K562 (cell line): ENCODE measurements at regions not wholly inside any gene's neighbourhood (a gene's known extent, or its start where the extent isn't known, plus 50 kb on each side); places are given as distances from the start of the nearest gene placed in this dataset.

ENCODE experiments used
- ARID3B ChIP-seq: fragments of 250-450 bp; sonication (Bioruptor Pico); IDR thresholded peaks from 2 replicates; pipeline ENCODE4 v1.4.0; 2020; ENCODE audit warnings: borderline replicate concordance
- CBX3 ChIP-seq, 2 experiments: IDR thresholded peaks; 1 replicate in 1 of 2; 2 replicates in 1 of 2; pipeline ENCODE4 v1.6.1; 2012; ENCODE audit warnings: inconsistent platforms in 2 of 2, low read length in 2 of 2, borderline replicate concordance in 1 of 2, control low read depth in 1 of 2
- CTCF ChIP-seq, 3 experiments: IDR thresholded peaks in 2 of 3; conservative IDR thresholded peaks in 1 of 3; 2 replicates each; pipeline ENCODE4 v1.5.1; 2011 to 2012; ENCODE audit warnings: low read length in 3 of 3, mild to moderate bottlenecking in 3 of 3, control low read depth in 2 of 3, improper control_type of control experiment in 1 of 3, inconsistent platforms in 1 of 3, low read depth in 1 of 3, mixed read lengths in 1 of 3, moderate library complexity in 1 of 3; ENCODE audit not compliant: insufficient read depth in 2 of 3
- SIRT6 ChIP-seq: IDR thresholded peaks from one replicate; pipeline ENCODE4 v1.6.1; 2012; ENCODE audit warnings: low read depth, mild to moderate bottlenecking, control low read depth, inconsistent platforms, low read length, moderate library complexity
- USF2 ChIP-seq: sonication (generic); formaldehyde crosslinking; IDR thresholded peaks from 2 replicates; pipeline ENCODE4 v1.5.0; 2020; ENCODE audit warnings: missing genetic modification reagents
- ZBTB40 ChIP-seq, 2 experiments: fragments of 450-650 bp in 1 of 2; sonication (generic) in 1 of 2; formaldehyde crosslinking in 1 of 2; IDR thresholded peaks; 2 replicates each; pipeline versions ENCODE4 v1.7.1 to v1.9.0; 2016 to 2022; ENCODE audit warnings: inconsistent platforms in 1 of 2, mild to moderate bottlenecking in 1 of 2, missing genetic modification reagents in 1 of 2
- ZFX ChIP-seq: sonication (generic); formaldehyde crosslinking; IDR thresholded peaks from 2 replicates; pipeline ENCODE4 v1.8.0; 2022; ENCODE audit warnings: mild to moderate bottlenecking, missing genetic modification reagents, moderate library complexity
- TF ChIP-seq, protein P1 (sequence below): fragments of 450-650 bp; IDR thresholded peaks from 2 replicates; pipeline ENCODE4 v1.6.1; 2016; ENCODE audit warnings: borderline replicate concordance

DNA sequence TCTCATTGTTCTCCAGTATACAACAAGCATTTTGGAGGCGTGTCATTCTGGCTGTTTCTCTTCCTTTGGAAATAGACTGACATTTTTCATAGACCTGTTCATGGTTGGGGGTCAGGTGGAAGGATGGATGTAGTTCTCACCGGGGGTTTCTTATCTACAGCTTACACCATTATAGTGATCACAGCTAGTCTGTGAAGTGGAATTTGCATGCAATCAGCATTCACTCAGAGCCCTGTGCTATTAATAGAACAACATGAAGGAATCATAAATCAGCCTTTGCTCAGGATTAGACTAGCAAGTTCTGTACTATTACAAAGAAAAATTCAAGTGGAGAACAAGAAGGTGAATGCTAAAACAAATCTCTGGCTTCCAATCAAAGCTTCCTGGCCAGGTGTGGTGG, 132.6 kb upstream of the PUDP start:
- TF ChIP-seq ARID3B (CRISPR knock-in tag): no peak
- no peak for TF ChIP-seq CTCF (IDR thresholded peaks at IDR 0.05 in 2 of 3, conservative IDR thresholded peaks at IDR 0.05 in 1 of 3; ENCODE audit: insufficient read depth in 2 of 3, low read depth in 1 of 3, low read length in 3 of 3)
- TF ChIP-seq CBX3 (IDR thresholded peaks at IDR 0.05; ENCODE audit: borderline replicate concordance in 1 of 2, low read length in 2 of 2): no peak
- TF ChIP-seq ZFX (CRISPR knock-in tag): no peak
- TF ChIP-seq, protein P1, sequence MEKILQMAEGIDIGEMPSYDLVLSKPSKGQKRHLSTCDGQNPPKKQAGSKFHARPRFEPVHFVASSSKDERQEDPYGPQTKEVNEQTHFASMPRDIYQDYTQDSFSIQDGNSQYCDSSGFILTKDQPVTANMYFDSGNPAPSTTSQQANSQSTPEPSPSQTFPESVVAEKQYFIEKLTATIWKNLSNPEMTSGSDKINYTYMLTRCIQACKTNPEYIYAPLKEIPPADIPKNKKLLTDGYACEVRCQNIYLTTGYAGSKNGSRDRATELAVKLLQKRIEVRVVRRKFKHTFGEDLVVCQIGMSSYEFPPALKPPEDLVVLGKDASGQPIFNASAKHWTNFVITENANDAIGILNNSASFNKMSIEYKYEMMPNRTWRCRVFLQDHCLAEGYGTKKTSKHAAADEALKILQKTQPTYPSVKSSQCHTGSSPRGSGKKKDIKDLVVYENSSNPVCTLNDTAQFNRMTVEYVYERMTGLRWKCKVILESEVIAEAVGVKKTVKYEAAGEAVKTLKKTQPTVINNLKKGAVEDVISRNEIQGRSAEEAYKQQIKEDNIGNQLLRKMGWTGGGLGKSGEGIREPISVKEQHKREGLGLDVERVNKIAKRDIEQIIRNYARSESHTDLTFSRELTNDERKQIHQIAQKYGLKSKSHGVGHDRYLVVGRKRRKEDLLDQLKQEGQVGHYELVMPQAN: no peak
- TF ChIP-seq ZBTB40 (IDR thresholded peaks at IDR 0.05): no peak
- TF ChIP-seq ZBTB40 (CRISPR knock-in tag; IDR thresholded peaks at IDR 0.05): no peak
- TF ChIP-seq USF2: no peak
- no peak for TF ChIP-seq SIRT6
